HAP-1 (cell line): ENCODE measurements at regions not wholly inside any gene's neighbourhood (a gene's known extent, or its start where the extent isn't known, plus 50 kb on each side); places are given as distances from the start of the nearest gene placed in this dataset.
A peak's percentile ranks its signal among the peaks of the same experiment; 100 is the strongest.

Experiments
- DNase-seq, 2 experiments: peaks; one replicate each; pipeline ENCODE4 v3.0.0-alpha.2; 2016 to 2020; ENCODE audit warnings: low spot score in 2 of 2
- H3K27me3 ChIP-seq: fragments of 250-450 bp; sonication (Bioruptor Pico); 2 replicates; pipeline ENCODE4 v1.5.1; 2020; ENCODE audit warnings: low read depth, mild to moderate bottlenecking, moderate library complexity
- H3K36me3 ChIP-seq: fragments of 250-450 bp; sonication (Bioruptor Pico); replicated peaks from 2 replicates; pipeline ENCODE4 v1.5.1; 2020; ENCODE audit warnings: mild to moderate bottlenecking
- H3K4me1 ChIP-seq: fragments of 250-450 bp; sonication (Bioruptor Pico); 2 replicates; pipeline ENCODE4 v1.5.1; 2020; ENCODE audit warnings: mild to moderate bottlenecking
- H3K4me3 ChIP-seq: fragments of 250-450 bp; sonication (Bioruptor Pico); 2 replicates; pipeline ENCODE4 v1.5.1; 2020; ENCODE audit warnings: mild to moderate bottlenecking, moderate library complexity
- H3K9me3 ChIP-seq: fragments of 250-450 bp; sonication (Bioruptor Pico); 2 replicates; pipeline ENCODE4 v1.5.1; 2020; ENCODE audit warnings: mild to moderate bottlenecking, moderate library complexity
- in situ Hi-C: fragments of 300-500 bp; cut with MboI; formaldehyde crosslinking; loops from 3 replicates; pipeline ENCODE4 v1.14.3; 2020; ENCODE audit warnings: low sequenced_read_pairs, inconsistent platforms, mixed read lengths

DNA sequence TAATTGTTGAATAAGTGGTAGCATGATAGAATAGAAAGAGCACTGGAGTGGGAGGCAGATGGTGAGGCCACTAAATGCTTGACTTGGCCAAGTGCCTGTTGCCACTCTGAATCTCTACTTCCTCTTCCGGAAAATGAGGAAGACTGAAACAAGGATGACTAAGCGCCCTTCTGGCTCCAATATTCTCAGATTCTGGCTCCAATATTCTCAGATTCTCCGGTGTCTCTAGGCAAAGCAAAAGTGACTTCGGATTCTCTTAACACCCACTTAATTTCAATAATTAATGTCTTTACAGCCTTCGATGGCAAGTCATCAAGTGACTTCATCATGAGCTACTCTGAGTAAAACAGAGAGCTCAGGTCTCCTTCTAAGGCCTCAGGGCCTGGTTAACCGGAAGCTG lies 402.2 kb upstream of the FGF13 start:
- Histone ChIP-seq H3K36me3 (no peaks in the 10 kb centered on the region), H3K9me3 (no peaks in the 10 kb centered on the region), H3K27me3 (no peaks in the 10 kb centered on the region), H3K4me3 (no peak overlapping the region), H3K4me1 (no peaks in the 10 kb centered on the region)
- no peak for DNase-seq
- in situ Hi-C loops: loop anchor here (25.0 kb wide), 1 partner anchor 449 kb away; no protein-coding TSS in a partner anchor

- in situ Hi-C loops: loop anchor here (25.0 kb wide), 1 partner anchor 450 kb away; no protein-coding TSS in a partner anchor
These were observed 400.9 kb upstream of the FGF13 start for GRCh38 chrX:139112432-139112831.

GRCh38 chrX:139106069-139106468 lies 394.6 kb upstream of the FGF13 start:
- DNase-seq: peak in 1 of 2 experiments; percentile 28
- no peaks in the 10 kb centered on the region for H3K4me1 ChIP-seq
- in situ Hi-C loops: loop anchor here (25.0 kb wide), 1 partner anchor 456 kb away; no protein-coding TSS in a partner anchor
- no peaks in the 10 kb centered on the region for H3K9me3 ChIP-seq
- no peak overlapping the region for H3K4me3 ChIP-seq
- no peaks in the 10 kb centered on the region for H3K27me3 ChIP-seq
- H3K36me3 ChIP-seq: no peaks in the 10 kb centered on the region

More at GRCh38 chrX:139112432-139112831, 400.9 kb upstream of the FGF13 start:
- H3K9me3 ChIP-seq: no peaks in the 10 kb centered on the region
- DNase-seq: no peak
- no peaks in the 10 kb centered on the region for H3K4me1 ChIP-seq
- H3K4me3 ChIP-seq: no peak overlapping the region
- no peaks in the 10 kb centered on the region for H3K36me3 ChIP-seq
- no peaks in the 10 kb centered on the region for H3K27me3 ChIP-seq

GRCh38 chrX:139094671-139095592 lies 383.4 kb upstream of the FGF13 start:
- Histone ChIP-seq H3K4me3 (no peak overlapping the region), H3K4me1 (no peaks in the 10 kb centered on the region), H3K27me3 (no peaks in the 10 kb centered on the region), H3K36me3 (no peaks in the 10 kb centered on the region), H3K9me3 (no peaks in the 10 kb centered on the region)
- DNase-seq: no peak
- in situ Hi-C loops: no loop called here

DNA sequence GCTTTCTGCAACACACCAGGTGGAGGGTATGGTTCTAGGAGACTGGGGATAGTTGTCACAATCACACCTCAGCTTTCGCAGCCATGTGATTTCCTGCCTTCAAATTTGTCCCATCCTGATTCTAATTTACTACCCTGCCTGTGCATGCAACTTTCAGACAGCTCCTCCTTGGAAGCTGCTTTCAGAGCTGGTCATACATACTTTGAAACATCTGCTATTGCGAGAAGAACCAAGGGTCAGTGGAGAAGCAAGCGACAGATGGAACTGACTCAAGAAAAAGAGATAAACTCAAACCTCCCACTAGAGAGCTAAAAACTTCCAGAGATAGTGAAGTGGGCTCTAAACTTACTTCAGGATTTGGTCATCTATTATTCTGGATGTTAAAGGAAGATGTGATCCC lies 381.7 kb upstream of the FGF13 start:
- no peaks in the 10 kb centered on the region for H3K4me1 ChIP-seq
- no peaks in the 10 kb centered on the region for H3K9me3 ChIP-seq
- no peak for DNase-seq
- no peaks in the 10 kb centered on the region for H3K36me3 ChIP-seq
- H3K27me3 ChIP-seq: no peaks in the 10 kb centered on the region
- H3K4me3 ChIP-seq: no peak overlapping the region
- in situ Hi-C loops: no loop called here

DNA sequence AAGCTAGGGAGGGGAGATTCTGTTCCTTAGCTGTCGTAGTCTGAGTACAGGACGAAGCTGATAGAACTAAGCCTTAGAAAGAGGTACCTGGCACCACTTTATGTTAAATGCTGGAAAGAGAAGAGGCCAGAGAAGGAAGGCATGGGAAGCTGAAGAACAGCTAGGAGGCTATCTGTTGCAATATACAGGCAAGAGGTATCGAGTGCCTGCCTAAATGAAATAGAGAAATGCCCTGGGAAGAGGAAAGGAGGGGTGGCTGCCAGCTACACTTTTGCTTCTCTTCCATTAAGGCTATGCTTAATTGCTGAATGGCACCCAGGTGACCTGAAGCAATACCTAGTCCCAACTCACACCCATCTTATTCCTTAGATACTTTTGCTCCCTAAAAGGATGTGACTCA lies 380.4 kb upstream of the FGF13 start:
- H3K9me3 ChIP-seq: no peaks in the 10 kb centered on the region
- in situ Hi-C loops: no loop called here
- H3K27me3 ChIP-seq: no peaks in the 10 kb centered on the region

GRCh38 chrX:139091066-139091465 lies 379.5 kb upstream of the FGF13 start:
- Histone ChIP-seq H3K36me3 (no peaks in the 10 kb centered on the region), H3K9me3 (no peaks in the 10 kb centered on the region), H3K4me1 (no peaks in the 10 kb centered on the region), H3K4me3 (no peak overlapping the region), H3K27me3 (no peaks in the 10 kb centered on the region)
- DNase-seq: no peak
- in situ Hi-C loops: no loop called here

More for the DNA sequence above, 380.4 kb upstream of the FGF13 start:
- Histone ChIP-seq H3K4me1 (no peaks in the 10 kb centered on the region), H3K4me3 (no peak overlapping the region), H3K36me3 (no peaks in the 10 kb centered on the region)
- no peak for DNase-seq

DNA sequence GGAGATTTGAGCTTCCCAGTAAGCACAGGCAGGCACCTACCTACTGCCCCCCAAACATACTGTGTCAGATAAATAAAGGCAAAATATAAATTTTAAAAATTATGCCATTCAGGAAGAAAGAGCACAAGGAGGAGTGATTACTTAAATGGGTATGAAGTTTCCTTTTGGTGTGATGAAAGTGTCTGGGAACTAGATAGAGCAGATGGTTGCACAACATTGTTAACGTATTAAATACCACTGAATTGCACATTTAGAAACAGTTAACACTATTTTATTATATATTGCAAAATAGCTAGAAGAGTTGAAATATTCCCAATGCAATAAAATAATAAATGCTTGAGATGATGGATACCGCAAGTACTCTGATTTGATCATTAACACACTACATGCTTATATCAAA lies 374.7 kb upstream of the FGF13 start:
- in situ Hi-C loops: no loop called here

DNA sequence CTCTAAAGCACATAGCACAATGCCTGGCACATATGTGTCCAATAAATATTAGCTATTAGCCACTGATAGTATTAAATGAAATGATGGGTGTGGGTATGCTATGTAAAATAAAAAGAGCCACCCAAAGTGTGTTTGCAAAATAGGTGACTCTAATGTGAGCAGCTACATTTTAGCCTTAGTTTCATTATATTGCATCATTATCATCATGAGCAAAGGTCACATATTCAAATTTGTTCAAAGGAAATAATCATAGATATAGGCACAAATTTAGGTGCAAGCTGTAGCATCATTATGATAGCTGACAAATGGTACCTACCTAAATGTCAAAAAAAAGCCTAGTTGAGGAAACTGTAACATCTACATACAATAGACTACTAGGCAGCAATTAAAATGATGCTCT lies 373.9 kb upstream of the FGF13 start:
- no peaks in the 10 kb centered on the region for H3K4me1 ChIP-seq
- DNase-seq: no peak
- no peaks in the 10 kb centered on the region for H3K27me3 ChIP-seq
- in situ Hi-C loops: no loop called here
- no peak overlapping the region for H3K4me3 ChIP-seq
- no peaks in the 10 kb centered on the region for H3K36me3 ChIP-seq
- H3K9me3 ChIP-seq: no peaks in the 10 kb centered on the region

More for the DNA sequence above, 374.7 kb upstream of the FGF13 start:
- DNase-seq: no peak
- no peaks in the 10 kb centered on the region for H3K27me3 ChIP-seq
- H3K9me3 ChIP-seq: no peaks in the 10 kb centered on the region
- no peaks in the 10 kb centered on the region for H3K36me3 ChIP-seq
- no peaks in the 10 kb centered on the region for H3K4me1 ChIP-seq
- no peak overlapping the region for H3K4me3 ChIP-seq

GRCh38 chrX:139083191-139083590 lies 371.7 kb upstream of the FGF13 start:
- H3K4me1 ChIP-seq: no peaks in the 10 kb centered on the region
- H3K36me3 ChIP-seq: no peaks in the 10 kb centered on the region
- in situ Hi-C loops: no loop called here
- no peak for DNase-seq
- no peak overlapping the region for H3K4me3 ChIP-seq
- no peaks in the 10 kb centered on the region for H3K9me3 ChIP-seq
- no peaks in the 10 kb centered on the region for H3K27me3 ChIP-seq

DNA sequence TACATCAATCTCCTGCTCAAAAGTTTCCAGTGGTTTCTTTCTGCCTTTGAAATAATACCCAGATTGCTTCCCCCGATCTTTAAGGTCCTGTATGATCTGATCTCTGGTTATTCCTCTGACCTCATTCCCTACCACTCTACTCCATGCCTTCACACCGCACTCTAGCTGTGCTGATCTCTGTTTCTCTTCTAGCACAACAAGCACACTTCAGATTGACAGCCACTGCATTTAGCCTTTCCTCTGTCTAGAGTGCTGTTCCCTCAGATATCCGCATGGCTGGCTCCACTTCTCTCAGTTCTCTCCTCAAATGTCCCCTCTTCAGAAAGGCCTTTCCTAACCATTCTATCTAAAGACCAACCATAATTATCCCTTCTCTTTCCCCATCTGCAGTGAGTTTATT lies 370.4 kb upstream of the FGF13 start:
- in situ Hi-C loops: no loop called here
- H3K36me3 ChIP-seq: no peaks in the 10 kb centered on the region
- H3K27me3 ChIP-seq: no peaks in the 10 kb centered on the region
- H3K4me3 ChIP-seq: no peak overlapping the region
- H3K9me3 ChIP-seq: no peaks in the 10 kb centered on the region
- no peaks in the 10 kb centered on the region for H3K4me1 ChIP-seq
- no peak for DNase-seq

DNA sequence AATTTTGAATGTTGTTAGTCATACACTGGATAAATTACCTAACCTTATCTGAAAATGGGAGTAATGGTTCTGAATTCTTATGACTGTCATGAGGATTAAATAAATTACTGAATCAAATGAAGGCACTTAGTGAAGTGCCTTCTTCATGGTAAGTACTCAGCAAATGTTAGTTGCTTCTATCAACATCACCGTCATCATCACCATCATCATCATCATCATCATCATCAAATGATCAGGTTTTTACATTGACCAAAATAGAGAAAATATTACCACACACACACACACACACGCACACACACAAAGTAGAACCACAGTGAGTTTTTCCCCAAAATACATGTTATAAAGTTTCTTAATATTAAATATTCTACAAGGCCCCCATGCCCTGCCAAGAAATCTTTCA lies 368.3 kb upstream of the FGF13 start:
- DNase-seq: no peak
- in situ Hi-C loops: no loop called here
- H3K9me3 ChIP-seq: no peaks in the 10 kb centered on the region
- H3K36me3 ChIP-seq: no peaks in the 10 kb centered on the region
- no peak overlapping the region for H3K4me3 ChIP-seq
- H3K27me3 ChIP-seq: no peaks in the 10 kb centered on the region
- no peaks in the 10 kb centered on the region for H3K4me1 ChIP-seq

DNA sequence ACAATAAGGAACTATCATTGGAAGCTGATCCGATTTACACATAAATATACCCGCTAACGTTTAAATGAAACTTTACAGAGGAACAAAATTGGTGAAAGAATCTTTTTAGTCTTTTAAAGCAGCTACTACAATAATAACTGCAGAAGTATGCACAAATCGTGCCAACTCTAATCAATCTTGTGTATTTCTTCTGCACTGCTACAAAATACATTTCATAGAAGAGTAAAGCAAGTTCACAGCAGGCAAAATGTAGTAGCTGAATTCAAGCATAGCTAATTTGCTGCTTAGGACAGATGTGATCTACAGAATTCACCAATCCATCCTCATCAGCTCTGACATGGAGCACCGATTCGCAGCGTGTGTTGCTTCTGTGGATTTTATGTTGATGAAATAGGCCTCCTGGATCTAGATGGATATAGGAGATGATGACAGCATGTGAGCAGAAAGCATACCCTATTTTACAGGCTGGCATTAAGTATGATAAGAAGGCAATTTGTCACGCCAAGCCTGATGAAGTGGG lies 367.3 kb upstream of the FGF13 start:
- in situ Hi-C loops: no loop called here
- no peaks in the 10 kb centered on the region for H3K9me3 ChIP-seq
- no peak overlapping the region for H3K4me3 ChIP-seq

GRCh38 chrX:139078342-139078741 lies 366.8 kb upstream of the FGF13 start:
- no peak for DNase-seq
- Histone ChIP-seq H3K27me3 (no peaks in the 10 kb centered on the region), H3K4me3 (no peak overlapping the region), H3K4me1 (no peaks in the 10 kb centered on the region), H3K36me3 (no peaks in the 10 kb centered on the region), H3K9me3 (no peaks in the 10 kb centered on the region)
- in situ Hi-C loops: no loop called here

More for the DNA sequence above, 367.3 kb upstream of the FGF13 start:
- no peaks in the 10 kb centered on the region for H3K27me3 ChIP-seq
- no peaks in the 10 kb centered on the region for H3K4me1 ChIP-seq
- no peaks in the 10 kb centered on the region for H3K36me3 ChIP-seq
- DNase-seq: no peak
